ENCODE measurements at regions not wholly inside any gene's neighbourhood (a gene's known extent, or its start where the extent isn't known, plus 50 kb on each side); places are given as distances from the start of the nearest gene placed in this dataset.
"Not testable (repeated sequence)": the region's sequence is repeated elsewhere in the genome, so short reads cannot be mapped to it uniquely, and the experiment has no call there.

DNA sequence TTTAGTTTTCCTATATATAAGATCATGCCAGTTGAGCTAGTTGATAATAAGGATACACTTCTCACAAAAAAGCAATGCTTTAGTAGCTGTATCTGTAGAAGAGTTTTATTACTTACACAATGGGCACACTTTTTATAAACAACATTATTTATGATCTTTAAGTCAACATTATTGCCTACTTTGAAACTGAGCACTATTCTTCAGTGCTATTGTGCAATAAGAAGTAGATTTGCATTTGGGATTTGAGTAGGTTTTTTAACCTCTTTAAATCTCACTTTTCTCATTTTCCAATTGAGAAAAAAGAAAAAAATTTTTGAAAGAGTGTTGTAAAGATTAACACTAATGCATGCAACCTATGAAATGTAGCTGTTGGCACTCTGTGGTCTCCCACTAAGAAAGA, 1198.3 kb downstream of the GALC start:
- Histone ChIP-seq H3K36me3 (ENCODE audit: insufficient read depth) (no peaks in the 10 kb centered on the region), H3K4me1 (ENCODE audit: insufficient read depth) (no peaks in the 10 kb centered on the region), H3K27ac (ENCODE audit: low read depth) (no peak overlapping the region), H3K4me3 (ENCODE audit: low read depth, low read length) (no peak overlapping the region)
- DNase-seq (ENCODE audit: extremely low spot score) = no peak

DNA sequence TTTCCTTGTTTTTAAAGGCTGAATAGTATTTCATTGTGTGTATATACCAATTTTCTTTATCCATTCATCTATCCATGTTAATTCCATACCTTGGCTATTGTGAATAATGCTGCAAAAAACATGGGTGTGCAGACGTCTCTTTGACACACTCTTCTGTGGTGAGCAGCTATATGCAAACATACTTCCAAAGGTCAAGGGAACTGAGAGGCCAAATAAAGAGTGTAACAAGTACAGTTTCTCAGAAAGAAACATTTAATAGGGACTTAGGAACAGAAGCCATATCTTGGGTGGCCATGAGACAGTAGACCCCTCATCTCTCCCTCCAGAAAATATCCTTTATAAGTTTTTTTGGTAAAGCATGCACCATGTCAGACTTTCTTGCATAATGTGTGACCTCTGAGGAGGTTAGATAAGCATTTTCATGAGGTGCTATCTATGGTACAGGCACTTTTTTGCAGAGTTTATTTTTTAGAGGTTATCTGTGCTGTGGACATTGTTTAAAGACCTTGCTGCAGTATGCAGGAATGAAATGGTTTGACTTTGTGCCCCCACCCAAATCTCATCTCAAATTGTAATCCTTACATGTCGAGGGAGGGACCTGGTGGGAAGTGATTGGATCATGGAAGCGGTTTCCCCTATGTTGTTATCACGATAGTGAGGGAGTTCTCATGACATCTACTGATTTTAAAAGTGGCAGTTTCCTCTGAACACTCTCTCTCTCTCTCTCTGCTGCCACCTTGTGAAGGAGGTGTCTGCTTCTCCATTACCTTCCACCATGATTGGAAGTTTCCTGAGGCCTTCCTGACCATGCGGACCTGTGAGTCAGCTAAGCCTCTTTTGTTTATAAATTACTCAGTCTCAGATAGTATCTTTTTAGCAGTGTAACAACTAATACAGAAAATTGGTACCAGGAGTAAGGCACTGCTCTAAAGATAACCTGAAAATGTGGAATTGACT, 1202.3 kb downstream of the GALC start:
- H3K4me1 ChIP-seq (ENCODE audit: insufficient read depth) = no peaks in the 10 kb centered on the region
- no peak for DNase-seq (ENCODE audit: extremely low spot score)
- H3K27ac ChIP-seq (ENCODE audit: low read depth) = no peak overlapping the region
- H3K36me3 ChIP-seq (ENCODE audit: insufficient read depth) = no peaks in the 10 kb centered on the region
- 81% methylated on average over 5 of the region's 5 CpGs for WGBS
- no peak overlapping the region for H3K4me3 ChIP-seq (ENCODE audit: low read depth, low read length)

- no peak for DNase-seq (ENCODE audit: extremely low spot score)
- Histone ChIP-seq H3K27ac (ENCODE audit: low read depth) (no peak overlapping the region), H3K36me3 (ENCODE audit: insufficient read depth) (no peaks in the 10 kb centered on the region), H3K4me1 (ENCODE audit: insufficient read depth) (no peaks in the 10 kb centered on the region), H3K4me3 (ENCODE audit: low read depth, low read length) (no peak overlapping the region)
- 56% methylated on average over 1 of the region's 1 CpG for WGBS
Observed at GRCh38 chr14:86788224-86788623, 1204.8 kb downstream of the GALC start.

GRCh38 chr14:86787717-86788116, 1205.3 kb downstream of the GALC start:
- no peak overlapping the region for H3K4me3 ChIP-seq (ENCODE audit: low read depth, low read length)
- 42% methylated on average over 3 of the region's 3 CpGs for WGBS
- no peaks in the 10 kb centered on the region for H3K36me3 ChIP-seq (ENCODE audit: insufficient read depth)
- DNase-seq (ENCODE audit: extremely low spot score) = peak; percentile 11
- no peaks in the 10 kb centered on the region for H3K4me1 ChIP-seq (ENCODE audit: insufficient read depth)
- no peak overlapping the region for H3K27ac ChIP-seq (ENCODE audit: low read depth)

DNA sequence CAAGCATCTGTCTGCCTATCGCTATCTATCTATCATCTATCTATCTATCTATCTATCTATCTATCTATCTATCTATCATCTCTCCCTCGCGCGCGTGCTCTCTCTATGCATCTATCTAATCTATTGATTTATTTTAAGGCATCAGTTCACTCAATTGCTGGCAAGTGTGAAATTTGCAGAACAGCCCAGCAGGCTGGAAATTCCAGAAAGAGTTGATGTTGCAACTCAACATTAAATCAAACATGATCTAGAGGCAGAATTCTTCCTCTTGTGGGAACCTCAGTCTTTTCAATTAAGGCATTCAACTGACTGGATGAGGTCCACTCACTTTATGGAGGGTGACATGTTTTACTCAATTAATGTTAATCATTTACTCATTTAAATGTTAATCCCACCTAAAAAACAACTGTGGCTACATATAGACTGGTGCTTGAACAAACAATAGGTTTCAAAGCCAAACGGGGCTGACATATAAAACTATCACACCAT, 1210.8 kb downstream of the GALC start:
- Histone ChIP-seq H3K36me3 (ENCODE audit: insufficient read depth) (no peaks in the 10 kb centered on the region), H3K4me3 (ENCODE audit: low read depth, low read length) (no peak overlapping the region), H3K27ac (ENCODE audit: low read depth) (no peak overlapping the region), H3K4me1 (ENCODE audit: insufficient read depth) (no peaks in the 10 kb centered on the region)
- 92% methylated on average over 6 of the region's 6 CpGs for WGBS
- DNase-seq (ENCODE audit: extremely low spot score) = no peak

GRCh38 chr14:86780876-86781510, 1212.0 kb downstream of the GALC start:
- no peak for DNase-seq (ENCODE audit: extremely low spot score)
- WGBS = 61% methylated on average over 1 of the region's 1 CpG
- H3K4me3 ChIP-seq (ENCODE audit: low read depth, low read length) = no peak overlapping the region
- H3K4me1 ChIP-seq (ENCODE audit: insufficient read depth) = no peaks in the 10 kb centered on the region
- no peak overlapping the region for H3K27ac ChIP-seq (ENCODE audit: low read depth)
- no peaks in the 10 kb centered on the region for H3K36me3 ChIP-seq (ENCODE audit: insufficient read depth)

- H3K36me3 ChIP-seq (ENCODE audit: insufficient read depth) = no peaks in the 10 kb centered on the region
- H3K27ac ChIP-seq (ENCODE audit: low read depth) = no peak overlapping the region
- H3K4me1 ChIP-seq (ENCODE audit: insufficient read depth) = no peaks in the 10 kb centered on the region
- no peak overlapping the region for H3K4me3 ChIP-seq (ENCODE audit: low read depth, low read length)
- DNase-seq (ENCODE audit: extremely low spot score) = no peak
- 92% methylated on average over 2 of the region's 2 CpGs for WGBS
Observed at GRCh38 chr14:86780461-86780860, 1212.5 kb downstream of the GALC start.

DNA sequence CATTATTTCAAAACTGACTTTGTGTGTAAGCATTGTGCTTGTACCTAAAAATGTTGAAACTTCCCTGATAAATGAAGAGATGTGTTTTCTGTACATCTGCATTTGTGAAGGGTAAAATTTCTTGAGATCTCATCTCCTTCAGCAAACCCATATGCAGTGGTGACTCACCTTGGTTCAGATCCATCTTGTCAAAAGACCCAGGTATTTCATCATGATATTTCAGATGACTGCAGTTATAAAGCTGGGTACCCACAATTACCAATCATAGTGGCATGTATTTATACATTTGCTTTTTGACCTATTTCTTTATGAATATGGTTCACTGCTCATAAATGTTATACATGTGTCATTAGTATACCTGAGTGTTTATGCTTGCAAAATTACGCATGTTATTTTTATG, 1213.6 kb downstream of the GALC start:
- H3K36me3 ChIP-seq (ENCODE audit: insufficient read depth) = no peaks in the 10 kb centered on the region
- no peak overlapping the region for H3K27ac ChIP-seq (ENCODE audit: low read depth)
- 97% methylated on average over 1 of the region's 1 CpG for WGBS
- no peaks in the 10 kb centered on the region for H3K4me1 ChIP-seq (ENCODE audit: insufficient read depth)
- no peak for DNase-seq (ENCODE audit: extremely low spot score)
- H3K4me3 ChIP-seq (ENCODE audit: low read depth, low read length) = no peak overlapping the region

DNA sequence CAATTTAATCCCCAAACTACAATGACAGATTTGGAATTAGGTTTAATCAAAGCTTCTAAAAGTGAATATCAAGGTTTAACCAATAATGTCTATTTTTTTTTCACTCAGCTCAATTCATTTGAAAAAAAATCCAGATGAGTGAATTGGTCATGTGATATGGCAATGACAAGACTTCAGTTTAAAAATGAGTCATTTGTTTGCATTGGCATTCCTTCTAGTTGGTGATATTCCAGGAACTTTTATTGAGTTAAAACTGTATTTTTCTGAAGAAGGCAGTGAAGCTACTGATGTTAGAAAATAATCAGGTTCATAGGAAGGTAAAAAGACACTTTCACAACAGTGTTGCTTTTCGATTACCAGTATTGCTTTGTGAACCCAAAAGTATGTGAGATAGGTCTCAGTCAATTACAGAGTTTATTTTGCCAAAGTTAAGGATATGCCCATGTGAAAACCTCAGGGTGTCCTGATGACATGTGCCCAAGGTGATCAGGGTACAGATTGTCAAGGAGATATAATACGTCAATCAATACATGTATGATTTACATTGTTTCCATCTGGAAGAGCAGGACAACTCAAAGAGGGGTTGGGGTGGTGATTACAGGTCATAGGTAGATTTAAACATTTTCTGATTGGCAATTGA, 1214.9 kb downstream of the GALC start:
- DNase-seq (ENCODE audit: extremely low spot score) = no peak
- no peak overlapping the region for H3K27ac ChIP-seq (ENCODE audit: low read depth)
- H3K4me1 ChIP-seq (ENCODE audit: insufficient read depth) = no peaks in the 10 kb centered on the region
- no peak overlapping the region for H3K4me3 ChIP-seq (ENCODE audit: low read depth, low read length)
- no peaks in the 10 kb centered on the region for H3K36me3 ChIP-seq (ENCODE audit: insufficient read depth)
- 88% methylated on average over 2 of the region's 2 CpGs for WGBS

DNA sequence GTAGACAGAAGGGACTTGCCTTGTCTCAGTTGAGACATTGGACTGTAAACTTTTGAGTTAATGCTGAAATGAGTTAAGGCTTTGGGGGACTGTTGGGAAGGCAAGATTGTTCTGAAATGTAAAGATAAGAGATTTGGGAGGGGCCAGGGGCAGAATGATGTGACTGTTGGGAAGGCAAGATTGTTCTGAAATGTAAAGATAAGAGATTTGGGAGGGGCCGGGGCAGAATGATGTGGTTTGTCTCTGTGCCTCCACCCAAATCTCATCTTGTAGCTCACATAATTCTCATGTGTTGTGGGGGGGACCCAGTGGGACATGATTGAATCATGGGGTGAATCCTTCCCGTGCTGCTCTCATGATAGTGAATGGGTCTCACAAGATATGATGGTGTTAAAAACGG, 1217.1 kb downstream of the GALC start:
- 86% methylated on average over 3 of the region's 3 CpGs for WGBS
- not testable (repeated sequence) for H3K27ac ChIP-seq (ENCODE audit: low read depth); H3K4me3 ChIP-seq (ENCODE audit: low read depth, low read length); H3K4me1 ChIP-seq (ENCODE audit: insufficient read depth); H3K36me3 ChIP-seq (ENCODE audit: insufficient read depth); DNase-seq (ENCODE audit: extremely low spot score)

DNA sequence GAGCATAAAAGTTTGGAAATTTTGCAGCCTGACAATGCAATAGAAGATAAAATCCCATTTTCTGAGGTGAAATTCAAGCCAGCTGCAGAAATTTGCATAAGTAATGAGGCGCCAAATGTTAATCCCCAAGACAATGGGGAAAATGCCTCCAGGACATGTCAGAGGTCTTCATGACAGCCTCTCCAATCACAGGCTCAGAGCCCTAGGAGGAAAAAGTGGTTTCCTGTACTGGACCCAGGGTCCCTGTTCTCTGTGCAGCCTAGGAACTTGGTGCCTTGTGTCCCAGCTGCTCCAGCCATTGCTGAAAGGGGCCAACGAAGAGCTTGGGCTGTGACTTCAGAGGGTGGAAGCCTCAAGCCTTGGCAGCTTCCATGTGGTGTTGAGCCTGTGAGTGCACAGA, 1218.1 kb downstream of the GALC start:
- no peak overlapping the region for H3K27ac ChIP-seq (ENCODE audit: low read depth)
- no peak overlapping the region for H3K4me3 ChIP-seq (ENCODE audit: low read depth, low read length)
- no peak for DNase-seq (ENCODE audit: extremely low spot score)
- WGBS = 58% methylated on average over 2 of the region's 2 CpGs
- no peaks in the 10 kb centered on the region for H3K4me1 ChIP-seq (ENCODE audit: insufficient read depth)
- no peaks in the 10 kb centered on the region for H3K36me3 ChIP-seq (ENCODE audit: insufficient read depth)

GRCh38 chr14:86772075-86772474, 1220.9 kb downstream of the GALC start:
- Histone ChIP-seq H3K27ac (ENCODE audit: low read depth) (no peak overlapping the region), H3K36me3 (ENCODE audit: insufficient read depth) (no peaks in the 10 kb centered on the region), H3K4me1 (ENCODE audit: insufficient read depth) (no peaks in the 10 kb centered on the region), H3K4me3 (ENCODE audit: low read depth, low read length) (no peak overlapping the region)
- no peak for DNase-seq (ENCODE audit: extremely low spot score)
- WGBS = 60% methylated on average over 1 of the region's 1 CpG

DNA sequence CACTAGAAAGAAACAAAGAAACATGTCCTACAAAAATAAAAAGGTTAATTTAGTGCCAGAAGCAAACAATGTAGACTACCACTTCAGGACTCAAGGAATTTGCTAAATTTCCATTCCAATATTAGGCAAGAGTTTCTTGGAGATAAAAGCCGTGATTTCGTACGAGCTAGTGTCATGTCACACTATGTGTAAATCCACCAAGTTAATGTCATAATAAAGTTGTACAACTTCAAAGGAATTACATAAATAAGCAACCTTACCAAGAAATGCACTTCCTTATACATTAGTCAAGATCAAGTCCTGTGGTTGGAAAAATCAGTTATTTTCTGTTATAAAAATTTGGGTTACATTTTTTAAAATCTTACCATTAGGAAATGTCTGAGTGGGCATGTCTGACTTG, 1222.8 kb downstream of the GALC start:
- Histone ChIP-seq H3K36me3 (ENCODE audit: insufficient read depth) (no peaks in the 10 kb centered on the region), H3K27ac (ENCODE audit: low read depth) (no peak overlapping the region), H3K4me3 (ENCODE audit: low read depth, low read length) (no peak overlapping the region), H3K4me1 (ENCODE audit: insufficient read depth) (no peaks in the 10 kb centered on the region)
- 89% methylated on average over 3 of the region's 3 CpGs for WGBS
- no peak for DNase-seq (ENCODE audit: extremely low spot score)

- 90% methylated on average over 4 of the region's 4 CpGs for WGBS
- Histone ChIP-seq H3K4me1 (ENCODE audit: insufficient read depth) (no peaks in the 10 kb centered on the region), H3K27ac (ENCODE audit: low read depth) (no peak overlapping the region), H3K4me3 (ENCODE audit: low read depth, low read length) (no peak overlapping the region), H3K36me3 (ENCODE audit: insufficient read depth) (no peaks in the 10 kb centered on the region)
- DNase-seq (ENCODE audit: extremely low spot score) = no peak
Observed at GRCh38 chr14:86766469-86766868, 1226.5 kb downstream of the GALC start.

Data from urinary bladder (tissue), 3 donors.